Activated T-cell treated with anti-CD3 and anti-CD28 coated beads, Interleukin-2, amount 50 U/mL, for 72 hours (primary cell): ENCODE measurements at regions not wholly inside any gene's neighbourhood (a gene's known extent, or its start where the extent isn't known, plus 50 kb on each side); places are given as distances from the start of the nearest gene placed in this dataset.

Experiments
- ATAC-seq, 2 donors: fragments of 150-1000 bp; cut with Tn5 transposase; replicated peaks in 1 of 2; 2 replicates each; pipeline ENCODE4 v1.10.0; 2021; ENCODE audit warnings: moderate library complexity in 2 of 2, mild to moderate bottlenecking in 1 of 2
- DNase-seq, 2 donors: peaks; one replicate each; pipeline ENCODE4 v3.0.0; 2021 to 2022; ENCODE audit warnings: mixed read lengths in 1 of 2
- H3K27ac Mint-ChIP-seq: one replicate; pipeline ENCODE4 v1.8.0; 2022; ENCODE audit warnings: mild to moderate bottlenecking, moderate library complexity, mixed read lengths
- H3K27me3 Mint-ChIP-seq: one replicate; pipeline ENCODE4 v1.8.0; 2022; ENCODE audit warnings: low read depth, mixed read lengths
- H3K36me3 Mint-ChIP-seq, 2 donors: one replicate each; pipeline ENCODE4 v1.8.0; 2022; ENCODE audit warnings: mixed read lengths in 2 of 2, mild to moderate bottlenecking in 1 of 2; ENCODE audit not compliant: insufficient read depth in 2 of 2
- H3K4me1 Mint-ChIP-seq: one replicate; pipeline ENCODE4 v1.8.0; 2022; ENCODE audit warnings: low read depth, mixed read lengths
- H3K4me3 Mint-ChIP-seq, 2 donors: one replicate each; pipeline ENCODE4 v1.8.0; 2022; ENCODE audit warnings: mild to moderate bottlenecking in 2 of 2, mixed read lengths in 2 of 2, moderate library complexity in 2 of 2
- H3K9me3 Mint-ChIP-seq, 2 donors: one replicate each; pipeline ENCODE4 v1.8.0; 2022; ENCODE audit warnings: mixed read lengths in 2 of 2

DNA sequence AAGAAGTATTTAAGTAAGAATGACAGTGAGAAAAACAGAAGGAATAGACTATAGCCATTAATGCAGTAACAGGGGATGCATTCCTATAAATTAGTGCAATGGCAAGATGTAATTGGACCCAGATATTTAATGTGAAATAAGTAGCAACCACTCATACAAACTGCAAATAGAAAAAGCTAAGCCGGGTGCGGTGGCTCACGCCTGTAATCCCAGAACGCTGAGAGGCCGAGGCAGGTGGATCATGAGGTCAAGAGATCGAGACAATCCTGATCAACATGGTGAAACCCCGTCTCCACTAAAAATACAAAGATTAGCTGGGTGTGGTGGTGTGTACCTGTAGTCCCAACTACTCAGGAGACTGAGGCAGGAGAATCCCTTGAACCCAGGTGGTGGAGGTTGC, 845.8 kb downstream of the PDHA2 start:
- Mint-ChIP-seq H3K4me1 (no peaks in the 10 kb centered on the region), H3K27me3 (no peaks in the 10 kb centered on the region), H3K36me3 (no peaks in the 10 kb centered on the region), H3K9me3 (peaks cover 5 to 10% of the 10 kb centered on the region in 2 donors), H3K4me3 (no peak overlapping the region), H3K27ac (no peak overlapping the region)
- ATAC-seq (no peak), DNase-seq (no peak)

DNA sequence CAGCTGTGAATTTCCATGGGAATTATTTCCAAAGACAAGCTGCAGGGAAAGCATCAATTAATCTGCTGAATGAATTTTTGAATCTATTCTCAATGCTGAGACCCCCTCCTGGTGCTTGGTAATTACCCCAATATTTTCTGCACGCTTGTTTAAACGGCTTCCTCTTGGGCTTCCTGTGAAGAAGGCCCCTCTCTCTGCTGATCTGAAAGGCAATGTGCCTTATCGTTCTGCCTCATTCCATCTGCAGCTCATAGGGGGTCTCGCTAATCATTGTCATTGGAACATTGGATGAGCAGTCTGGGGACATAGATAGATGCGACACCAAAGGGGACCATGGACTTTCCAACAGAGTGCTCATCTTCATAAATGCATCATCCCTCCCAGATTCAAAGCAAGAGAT, 851.6 kb downstream of the PDHA2 start:
- no peak for ATAC-seq
- H3K4me3 Mint-ChIP-seq: no peak overlapping the region
- H3K9me3 Mint-ChIP-seq: peaks cover 2 to 7% of the 10 kb centered on the region in 2 donors
- no peaks in the 10 kb centered on the region for H3K4me1 Mint-ChIP-seq
- no peak for DNase-seq
- no peaks in the 10 kb centered on the region for H3K36me3 Mint-ChIP-seq
- H3K27ac Mint-ChIP-seq: no peak overlapping the region
- no peaks in the 10 kb centered on the region for H3K27me3 Mint-ChIP-seq

DNA sequence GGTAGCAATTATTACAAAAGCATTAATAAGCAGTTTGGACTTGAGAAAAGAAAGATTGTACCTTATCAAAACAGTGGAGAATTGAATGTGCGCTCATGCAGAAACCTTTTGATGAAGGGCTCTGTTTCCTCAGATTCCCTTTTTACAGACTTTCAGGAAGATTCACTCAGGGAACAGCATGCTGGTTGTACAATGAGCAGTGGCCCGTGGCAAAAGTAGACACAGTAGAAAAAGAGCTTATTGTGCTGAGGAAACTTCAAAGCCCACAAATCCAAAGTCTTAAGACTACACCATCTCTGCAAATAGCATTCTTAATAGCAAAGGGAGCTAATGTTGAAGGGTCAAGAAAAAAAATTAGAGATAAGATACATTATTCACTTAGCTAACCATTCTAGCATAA, 858.9 kb downstream of the PDHA2 start:
- Mint-ChIP-seq H3K27ac (no peak overlapping the region), H3K36me3 (no peaks in the 10 kb centered on the region), H3K27me3 (no peaks in the 10 kb centered on the region), H3K4me1 (no peaks in the 10 kb centered on the region), H3K4me3 (no peak overlapping the region), H3K9me3 (peaks cover 2 to 3% of the 10 kb centered on the region in 2 donors)
- ATAC-seq: no peak
- DNase-seq: no peak

DNA sequence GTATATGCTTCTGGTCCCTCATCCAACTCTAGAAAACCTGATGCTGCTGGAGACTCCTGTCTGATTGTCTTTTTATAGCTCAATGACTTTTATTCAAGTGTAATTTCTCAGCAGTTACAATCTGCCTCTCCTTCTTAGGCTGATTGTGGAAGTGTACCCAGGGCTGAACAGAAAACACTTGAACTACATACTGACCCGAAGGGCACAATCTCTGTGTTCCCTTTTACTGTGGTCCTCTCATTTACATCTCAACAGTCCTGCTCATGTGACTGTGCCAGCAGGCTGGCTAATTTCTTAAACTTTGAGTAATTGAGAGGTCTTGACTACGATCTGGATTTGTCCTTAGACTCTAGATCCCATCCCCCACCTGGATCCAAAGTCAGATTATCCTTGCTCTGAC, 863.4 kb downstream of the PDHA2 start:
- DNase-seq: no peak
- H3K9me3 Mint-ChIP-seq: peaks cover 0 to 3% of the 10 kb centered on the region in 2 donors
- H3K36me3 Mint-ChIP-seq: no peaks in the 10 kb centered on the region
- H3K4me3 Mint-ChIP-seq: no peak overlapping the region
- H3K27me3 Mint-ChIP-seq: no peaks in the 10 kb centered on the region
- no peak overlapping the region for H3K27ac Mint-ChIP-seq
- no peaks in the 10 kb centered on the region for H3K4me1 Mint-ChIP-seq
- ATAC-seq: no peak

DNA sequence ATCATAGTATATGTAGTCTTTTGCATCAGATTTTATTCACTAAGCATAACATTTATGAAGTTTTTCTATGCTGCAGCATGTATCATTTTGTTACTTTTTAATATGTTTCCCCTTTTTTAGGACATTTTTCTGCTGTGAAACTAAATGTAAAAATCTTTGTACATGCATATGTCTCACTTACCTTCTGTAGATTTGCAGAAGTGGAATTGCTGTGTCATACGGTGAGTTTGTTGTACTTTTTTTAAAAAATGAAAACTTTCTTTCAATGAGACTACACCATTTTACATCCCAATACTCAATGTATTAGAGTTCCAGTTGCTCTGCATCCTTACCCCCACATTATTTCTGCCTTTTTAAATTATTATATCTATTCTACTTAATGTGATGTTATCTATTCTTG, 868.9 kb downstream of the PDHA2 start:
- H3K27me3 Mint-ChIP-seq: no peaks in the 10 kb centered on the region
- peaks cover 0 to 2% of the 10 kb centered on the region in 2 donors for H3K9me3 Mint-ChIP-seq
- no peaks in the 10 kb centered on the region for H3K36me3 Mint-ChIP-seq
- no peak overlapping the region for H3K27ac Mint-ChIP-seq
- no peak for DNase-seq
- H3K4me1 Mint-ChIP-seq: no peaks in the 10 kb centered on the region
- no peak overlapping the region for H3K4me3 Mint-ChIP-seq
- ATAC-seq: no peak

DNA sequence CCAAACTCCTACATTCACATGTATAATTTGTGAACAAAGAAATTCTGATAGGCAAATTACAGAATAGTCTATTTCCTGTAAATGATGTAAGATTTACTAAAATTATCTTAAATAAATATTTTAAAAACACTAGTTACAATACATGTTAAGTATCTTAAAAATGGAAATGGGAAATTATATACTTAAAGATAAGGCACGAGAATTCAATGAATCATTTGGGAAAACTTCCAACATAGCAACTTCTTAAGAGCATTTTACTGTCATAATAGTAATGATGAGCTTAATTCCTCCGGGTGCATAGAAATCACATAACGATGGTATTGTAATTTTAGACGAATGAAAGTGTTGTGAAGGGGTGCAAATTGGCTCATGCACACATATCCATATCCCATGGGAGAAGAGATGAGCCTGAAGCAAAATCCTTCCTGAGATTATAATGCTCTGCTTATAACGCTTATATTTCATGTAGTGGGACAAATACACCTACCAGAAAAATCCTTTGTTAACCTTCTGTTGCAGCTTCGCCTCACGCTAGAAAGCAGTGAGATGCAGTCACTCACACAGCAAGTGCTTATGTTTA, 873.5 kb downstream of the PDHA2 start:
- Mint-ChIP-seq H3K4me1 (no peaks in the 10 kb centered on the region), H3K27ac (no peak overlapping the region), H3K9me3 (peaks cover 0 to 5% of the 10 kb centered on the region in 2 donors), H3K36me3 (no peaks in the 10 kb centered on the region), H3K4me3 (no peak overlapping the region), H3K27me3 (no peaks in the 10 kb centered on the region)
- DNase-seq: no peak
- no peak for ATAC-seq

DNA sequence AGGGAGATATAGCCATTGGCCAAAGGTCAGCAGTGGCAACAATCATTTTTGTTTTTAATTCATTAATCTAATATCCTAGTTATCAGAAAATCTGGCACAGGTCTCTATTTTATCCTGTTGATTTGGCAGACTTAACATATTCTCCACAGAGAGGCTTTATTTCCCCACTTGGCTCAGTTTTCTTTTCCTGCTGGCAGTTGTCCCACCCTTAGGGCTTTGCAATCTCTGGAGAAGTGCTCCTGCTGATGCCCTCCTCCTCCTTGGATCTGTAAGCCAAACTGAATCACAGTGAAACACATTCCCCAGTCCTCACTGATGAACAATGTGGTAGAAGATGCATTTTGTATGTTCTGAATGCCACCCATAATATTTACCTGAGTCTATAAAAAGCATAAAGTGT, 889.7 kb downstream of the PDHA2 start:
- no peaks in the 10 kb centered on the region for H3K27me3 Mint-ChIP-seq
- no peak for ATAC-seq
- H3K9me3 Mint-ChIP-seq: peaks cover 0 to 4% of the 10 kb centered on the region in 2 donors
- H3K4me3 Mint-ChIP-seq: no peak overlapping the region
- H3K4me1 Mint-ChIP-seq: no peaks in the 10 kb centered on the region
- H3K36me3 Mint-ChIP-seq: peaks cover 0 to 2% of the 10 kb centered on the region in 2 donors
- no peak overlapping the region for H3K27ac Mint-ChIP-seq
- DNase-seq: no peak

DNA sequence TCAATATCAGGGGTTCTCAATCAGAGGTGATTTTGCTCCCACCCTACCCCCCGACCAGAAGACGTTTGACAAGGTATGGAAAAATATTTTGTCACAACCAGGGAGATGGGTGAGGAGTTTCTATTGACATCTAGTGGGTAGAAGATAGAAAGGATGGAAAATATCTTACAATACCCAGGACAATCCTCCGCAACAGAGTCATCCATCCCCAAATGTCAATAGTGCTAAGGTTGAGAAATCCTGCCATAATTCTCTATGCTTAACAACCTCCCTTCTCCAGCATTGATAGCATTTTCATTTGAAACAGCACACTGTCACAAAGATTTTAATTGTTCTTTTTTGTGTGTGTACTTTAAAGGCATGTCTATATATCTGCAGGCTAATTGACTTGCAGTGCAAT, 890.5 kb downstream of the PDHA2 start:
- H3K27me3 Mint-ChIP-seq: no peaks in the 10 kb centered on the region
- no peak overlapping the region for H3K27ac Mint-ChIP-seq
- DNase-seq (no peak), ATAC-seq (no peak)
- H3K4me3 Mint-ChIP-seq: no peak overlapping the region
- H3K4me1 Mint-ChIP-seq: no peaks in the 10 kb centered on the region
- H3K9me3 Mint-ChIP-seq: peaks cover 0 to 4% of the 10 kb centered on the region in 2 donors
- peaks cover 0 to 2% of the 10 kb centered on the region in 2 donors for H3K36me3 Mint-ChIP-seq

DNA sequence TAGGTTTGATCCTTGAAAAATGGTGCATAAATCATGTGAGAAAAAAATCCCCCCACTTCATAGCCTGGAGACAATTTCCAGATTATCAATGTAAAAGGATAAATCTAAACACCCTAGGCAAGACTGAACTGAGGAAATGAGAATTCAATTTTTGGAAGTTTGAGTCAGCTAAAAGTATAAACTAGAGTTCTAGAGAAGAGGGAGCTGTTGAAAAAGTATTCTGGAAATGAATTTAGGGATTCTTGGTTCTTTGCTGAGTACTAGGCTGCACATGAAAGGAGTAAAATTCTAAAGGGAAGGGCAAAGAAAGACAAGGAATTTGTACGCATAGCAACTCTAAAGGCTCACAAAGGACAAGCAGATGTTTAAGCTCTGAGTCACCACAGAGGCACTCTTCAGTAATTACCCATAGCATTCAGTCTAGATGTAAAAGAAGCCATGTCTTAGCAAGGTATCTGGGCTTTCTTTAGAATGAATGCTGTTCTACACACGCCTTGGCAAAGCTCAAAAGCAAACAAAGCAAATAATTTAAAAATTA, 896.5 kb downstream of the PDHA2 start:
- H3K4me3 Mint-ChIP-seq: no peak overlapping the region
- H3K9me3 Mint-ChIP-seq: peaks cover 0 to 6% of the 10 kb centered on the region in 2 donors
- peaks cover 0 to 2% of the 10 kb centered on the region in 2 donors for H3K36me3 Mint-ChIP-seq
- H3K27me3 Mint-ChIP-seq: no peaks in the 10 kb centered on the region
- H3K4me1 Mint-ChIP-seq: no peaks in the 10 kb centered on the region
- H3K27ac Mint-ChIP-seq: no peak overlapping the region
- no peak for ATAC-seq
- no peak for DNase-seq

DNA sequence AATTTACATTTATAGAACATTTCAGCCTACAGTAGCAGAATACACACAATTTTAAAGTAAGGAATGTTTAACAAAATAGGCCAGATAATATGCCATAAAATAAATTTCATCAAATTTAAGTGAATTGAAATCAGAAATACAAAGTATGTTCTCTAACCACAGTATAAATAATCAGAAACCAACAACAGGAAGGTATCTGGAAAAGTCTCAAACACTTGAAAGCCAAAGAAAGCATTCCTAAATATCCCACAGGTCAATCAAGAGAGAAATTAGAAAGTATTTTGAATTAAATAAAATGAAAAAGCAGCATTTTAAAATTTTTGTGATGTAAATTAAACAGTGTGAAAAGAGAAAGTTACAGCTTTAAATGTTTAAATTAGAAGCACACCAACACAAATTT, 899.2 kb downstream of the PDHA2 start:
- H3K36me3 Mint-ChIP-seq: no peaks in the 10 kb centered on the region
- ATAC-seq: no peak
- no peaks in the 10 kb centered on the region for H3K4me1 Mint-ChIP-seq
- no peak overlapping the region for H3K4me3 Mint-ChIP-seq
- no peak for DNase-seq
- H3K27ac Mint-ChIP-seq: no peak overlapping the region
- no peaks in the 10 kb centered on the region for H3K27me3 Mint-ChIP-seq
- peaks cover 0 to 2% of the 10 kb centered on the region in 2 donors for H3K9me3 Mint-ChIP-seq

DNA sequence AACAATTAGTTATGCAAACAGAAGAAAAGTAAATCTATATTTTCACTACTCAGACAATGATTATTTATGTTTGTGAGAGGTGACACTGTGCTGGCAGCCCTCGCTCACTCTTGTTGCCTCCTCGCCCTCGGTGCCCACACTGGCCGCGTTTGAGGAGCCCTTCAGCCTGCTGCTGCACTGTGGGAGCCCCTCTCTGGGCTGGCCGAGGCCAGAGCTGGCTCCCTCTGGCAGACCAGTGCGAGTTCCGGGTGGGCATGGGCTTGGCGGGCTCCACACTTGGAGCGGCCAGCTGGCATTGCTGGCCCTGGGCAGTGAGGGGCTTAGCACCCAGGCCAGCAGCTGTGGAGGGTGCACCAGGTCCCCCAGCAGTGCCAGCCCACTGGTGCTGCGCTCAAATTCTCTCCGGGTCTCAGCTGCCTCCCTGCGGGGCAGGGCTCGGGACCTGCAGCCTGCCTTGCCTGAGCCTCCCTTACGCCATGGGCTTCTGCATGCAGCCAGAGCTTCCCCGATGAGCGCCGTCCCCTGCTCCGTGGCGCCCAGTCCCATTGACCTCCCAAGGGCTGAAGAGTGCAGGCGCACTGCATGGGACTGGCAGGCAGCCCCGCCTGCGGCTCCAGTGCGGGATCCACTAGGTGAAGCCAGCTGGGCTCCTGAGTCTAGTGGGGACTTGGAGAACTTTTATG, 902.6 kb downstream of the PDHA2 start:
- Mint-ChIP-seq H3K9me3 (peaks cover 2% of the 10 kb centered on the region in 2 donors), H3K27me3 (no peaks in the 10 kb centered on the region), H3K4me3 (no peak overlapping the region), H3K4me1 (no peaks in the 10 kb centered on the region), H3K27ac (no peak overlapping the region), H3K36me3 (no peaks in the 10 kb centered on the region)
- ATAC-seq (no peak), DNase-seq (no peak)

DNA sequence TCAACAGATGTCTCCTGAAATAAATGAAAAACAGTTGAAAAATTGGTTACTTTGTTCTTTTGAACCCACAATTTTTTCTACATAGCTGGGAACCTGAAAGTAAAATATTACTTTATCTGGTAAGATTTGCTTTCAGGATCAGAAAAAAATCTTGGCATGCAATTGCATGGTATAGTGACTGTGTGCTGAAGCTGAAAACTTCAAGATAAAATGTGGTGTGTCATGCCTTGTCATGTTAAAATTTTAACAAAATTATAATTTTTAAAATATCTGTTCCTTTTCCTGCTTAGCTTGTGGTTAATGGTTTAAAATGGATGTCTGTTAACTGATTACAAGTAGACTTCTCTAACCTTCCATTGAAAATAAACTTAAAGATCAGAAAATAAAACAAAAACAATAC, 904.8 kb downstream of the PDHA2 start:
- H3K27ac Mint-ChIP-seq: no peak overlapping the region
- H3K36me3 Mint-ChIP-seq: no peaks in the 10 kb centered on the region
- DNase-seq (no peak), ATAC-seq (no peak)
- no peaks in the 10 kb centered on the region for H3K27me3 Mint-ChIP-seq
- H3K9me3 Mint-ChIP-seq: peaks cover 2 to 5% of the 10 kb centered on the region in 2 donors
- no peaks in the 10 kb centered on the region for H3K4me1 Mint-ChIP-seq
- H3K4me3 Mint-ChIP-seq: no peak overlapping the region

DNA sequence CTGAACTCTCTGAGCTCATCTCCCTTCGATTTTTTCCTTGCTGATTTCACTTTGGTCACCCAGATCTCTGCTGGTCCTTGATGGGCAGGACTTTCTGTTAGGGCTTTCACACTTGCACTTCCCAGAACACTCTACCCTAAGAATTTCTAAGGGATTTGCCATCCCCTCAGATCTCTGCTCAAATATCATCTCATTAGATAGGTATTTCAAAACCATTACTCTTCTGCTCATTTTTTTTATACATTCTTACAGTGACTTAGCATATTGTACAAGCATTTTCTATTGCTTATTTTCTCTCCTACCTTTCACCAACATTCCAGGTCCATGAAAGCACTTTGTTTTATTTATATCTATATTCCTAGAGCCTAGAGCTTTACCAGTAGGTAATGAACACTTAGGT, 913.3 kb downstream of the PDHA2 start:
- Mint-ChIP-seq H3K36me3 (no peaks in the 10 kb centered on the region), H3K9me3 (peaks cover 7 to 9% of the 10 kb centered on the region in 2 donors), H3K4me1 (no peaks in the 10 kb centered on the region), H3K27me3 (no peaks in the 10 kb centered on the region), H3K4me3 (no peak overlapping the region), H3K27ac (no peak overlapping the region)
- DNase-seq (no peak), ATAC-seq (no peak)
